SKM-1 treated with dmso at 0.1 percent for 144 hours (cell line): ENCODE measurements at regions not wholly inside any gene's neighbourhood (a gene's known extent, or its start where the extent isn't known, plus 50 kb on each side); places are given as distances from the start of the nearest gene placed in this dataset.

Experiments
- DNase-seq: peaks from one replicate; lab custom pipeline; 2025; ENCODE audit not compliant: unreplicated experiment; lab: John Stamatoyannopoulos, UW

GRCh38 chr7:49367072-49367471, 406.4 kb upstream of the VWC2 start:
- no peak for DNase-seq

GRCh38 chr7:49371771-49372170, 401.7 kb upstream of the VWC2 start:
- no peak for DNase-seq

- no peak for DNase-seq
Observed at GRCh38 chr7:49376817-49377375, 396.5 kb upstream of the VWC2 start.

- no peak for DNase-seq
Observed at GRCh38 chr7:49386792-49387191, 386.6 kb upstream of the VWC2 start.

GRCh38 chr7:49389871-49390479, 383.5 kb upstream of the VWC2 start:
- DNase-seq = no peak

- DNase-seq = no peak
Observed at GRCh38 chr7:49396229-49396628, 377.2 kb upstream of the VWC2 start.

GRCh38 chr7:49397750-49398149, 375.7 kb upstream of the VWC2 start:
- peak; percentile 16 for DNase-seq

GRCh38 chr7:49398236-49398635, 375.2 kb upstream of the VWC2 start:
- DNase-seq = no peak

- DNase-seq = no peak
Observed at GRCh38 chr7:49398746-49399145, 374.7 kb upstream of the VWC2 start.

- no peak for DNase-seq
Observed at GRCh38 chr7:49400891-49401550, 372.4 kb upstream of the VWC2 start.

- no peak for DNase-seq
Observed at GRCh38 chr7:49403844-49404243, 369.6 kb upstream of the VWC2 start.

GRCh38 chr7:49407205-49407604, 366.2 kb upstream of the VWC2 start:
- DNase-seq = no peak

- DNase-seq = no peak
Observed at GRCh38 chr7:49417034-49417433, 356.4 kb upstream of the VWC2 start.

- no peak for DNase-seq
Observed at GRCh38 chr7:49418963-49419362, 354.5 kb upstream of the VWC2 start.

- no peak for DNase-seq
Observed at GRCh38 chr7:49422564-49422963, 350.9 kb upstream of the VWC2 start.

GRCh38 chr7:49424109-49424508, 349.3 kb upstream of the VWC2 start:
- DNase-seq = no peak

GRCh38 chr7:49425277-49425818, 348.1 kb upstream of the VWC2 start:
- no peak for DNase-seq

- no peak for DNase-seq
Observed at GRCh38 chr7:49432254-49432653, 341.2 kb upstream of the VWC2 start.

GRCh38 chr7:49433794-49434193, 339.6 kb upstream of the VWC2 start:
- no peak for DNase-seq

GRCh38 chr7:49434846-49435245, 338.6 kb upstream of the VWC2 start:
- no peak for DNase-seq

- no peak for DNase-seq
Observed at GRCh38 chr7:49438281-49438680, 335.2 kb upstream of the VWC2 start.

GRCh38 chr7:49443515-49443914, 329.9 kb upstream of the VWC2 start:
- DNase-seq = no peak
